NOMO-1 treated with DMSO at 0.1 percent for 48 hours (cell line): ENCODE measurements at regions not wholly inside any gene's neighbourhood (a gene's known extent, or its start where the extent isn't known, plus 50 kb on each side); places are given as distances from the start of the nearest gene placed in this dataset.
"Not testable (repeated sequence)": the region's sequence is repeated elsewhere in the genome, so short reads cannot be mapped to it uniquely, and the experiment has no call there.

Source experiments
- DNase-seq: peaks from one replicate; lab custom pipeline; 2025; ENCODE audit not compliant: unreplicated experiment; lab: John Stamatoyannopoulos, UW

- no peak for DNase-seq
Observed at GRCh38 chr7:67463983-67464382, 467.4 kb downstream of the TYW1 start.

- no peak for DNase-seq
Observed at GRCh38 chr7:67466109-67466508, 469.5 kb downstream of the TYW1 start.

GRCh38 chr7:67470256-67470751 lies 473.7 kb downstream of the TYW1 start:
- DNase-seq, result no peak

- DNase-seq, result no peak
Observed at GRCh38 chr7:67475293-67475692, 478.7 kb downstream of the TYW1 start.

GRCh38 chr7:67478066-67478465 lies 481.4 kb downstream of the TYW1 start:
- DNase-seq, result no peak

- peak; percentile 32 for DNase-seq
Observed at GRCh38 chr7:67484244-67484751, 487.7 kb downstream of the TYW1 start.

GRCh38 chr7:67486401-67486800 lies 489.8 kb downstream of the TYW1 start:
- DNase-seq, result no peak

- no peak for DNase-seq
Observed at GRCh38 chr7:67487316-67487715, 490.7 kb downstream of the TYW1 start.

GRCh38 chr7:67489881-67490280 lies 493.2 kb downstream of the TYW1 start:
- no peak for DNase-seq

GRCh38 chr7:67493366-67493765 lies 496.7 kb downstream of the TYW1 start:
- DNase-seq, result no peak

- DNase-seq, result no peak
Observed at GRCh38 chr7:67496589-67496988, 500.0 kb downstream of the TYW1 start.

GRCh38 chr7:67497914-67498313 lies 501.3 kb downstream of the TYW1 start:
- not testable (repeated sequence) for DNase-seq

- DNase-seq, result no peak
Observed at GRCh38 chr7:67502929-67503328, 506.3 kb downstream of the TYW1 start.

- DNase-seq, result no peak
Observed at GRCh38 chr7:67505449-67505848, 508.8 kb downstream of the TYW1 start.

GRCh38 chr7:67512481-67512880 lies 515.8 kb downstream of the TYW1 start:
- no peak for DNase-seq

GRCh38 chr7:67518580-67518979 lies 521.9 kb downstream of the TYW1 start:
- DNase-seq, result no peak

- DNase-seq, result no peak
Observed at GRCh38 chr7:67519171-67519570, 522.5 kb downstream of the TYW1 start.

GRCh38 chr7:67522504-67522903 lies 525.9 kb downstream of the TYW1 start:
- no peak for DNase-seq

- no peak for DNase-seq
Observed at GRCh38 chr7:67523713-67524112, 527.1 kb downstream of the TYW1 start.

- DNase-seq, result no peak
Observed at GRCh38 chr7:67525588-67525987, 529.0 kb downstream of the TYW1 start.

- DNase-seq, result no peak
Observed at GRCh38 chr7:67535241-67535989, 538.8 kb downstream of the TYW1 start.

- DNase-seq, result no peak
Observed at GRCh38 chr7:67542916-67543315, 546.3 kb downstream of the TYW1 start.
